ENCODE measurements at regions not wholly inside any gene's neighbourhood (a gene's known extent, or its start where the extent isn't known, plus 50 kb on each side); places are given as distances from the start of the nearest gene placed in this dataset.
"Not testable (repeated sequence)": the region's sequence is repeated elsewhere in the genome, so short reads cannot be mapped to it uniquely, and the experiment has no call there.

- H3K9me3 Mint-ChIP-seq; H3K27me3 Mint-ChIP-seq; H3K36me3 Mint-ChIP-seq (ENCODE audit: low read depth); H3K4me1 Mint-ChIP-seq (ENCODE audit: low read depth); H3K27ac Mint-ChIP-seq; DNase-seq; H3K4me3 Mint-ChIP-seq: not testable (repeated sequence)
These were observed 227.0 kb downstream of the SHCBP1 start for GRCh38 chr16:46394149-46394548.

- H3K4me3 Mint-ChIP-seq; H3K36me3 Mint-ChIP-seq (ENCODE audit: low read depth); DNase-seq; H3K9me3 Mint-ChIP-seq; H3K27ac Mint-ChIP-seq; H3K4me1 Mint-ChIP-seq (ENCODE audit: low read depth); H3K27me3 Mint-ChIP-seq: not testable (repeated sequence)
These were observed 228.1 kb downstream of the SHCBP1 start for GRCh38 chr16:46392930-46393722.

GRCh38 chr16:46390660-46391462 is 230.3 kb downstream of the SHCBP1 start:
- Mint-ChIP-seq H3K36me3 (ENCODE audit: low read depth) (peaks cover 12% of the 10 kb centered on the region), H3K9me3 (peaks cover 13% of the 10 kb centered on the region)
- H3K4me3 Mint-ChIP-seq, result not testable (repeated sequence)

GRCh38 chr16:46389561-46390041 is 231.6 kb downstream of the SHCBP1 start:
- not testable (repeated sequence) for H3K9me3 Mint-ChIP-seq; H3K27me3 Mint-ChIP-seq; H3K36me3 Mint-ChIP-seq (ENCODE audit: low read depth); DNase-seq; H3K27ac Mint-ChIP-seq; H3K4me1 Mint-ChIP-seq (ENCODE audit: low read depth); H3K4me3 Mint-ChIP-seq

More at GRCh38 chr16:46390660-46391462, 230.3 kb downstream of the SHCBP1 start:
- DNase-seq; H3K27ac Mint-ChIP-seq; H3K27me3 Mint-ChIP-seq; H3K4me1 Mint-ChIP-seq (ENCODE audit: low read depth): not testable (repeated sequence)

- not testable (repeated sequence) for H3K27ac Mint-ChIP-seq; DNase-seq; H3K4me3 Mint-ChIP-seq; H3K9me3 Mint-ChIP-seq; H3K27me3 Mint-ChIP-seq; H3K36me3 Mint-ChIP-seq (ENCODE audit: low read depth); H3K4me1 Mint-ChIP-seq (ENCODE audit: low read depth)
These were observed 232.2 kb downstream of the SHCBP1 start for GRCh38 chr16:46388939-46389491.

GRCh38 chr16:46388354-46388753 is 232.8 kb downstream of the SHCBP1 start:
- not testable (repeated sequence) for H3K36me3 Mint-ChIP-seq (ENCODE audit: low read depth); DNase-seq; H3K4me1 Mint-ChIP-seq (ENCODE audit: low read depth); H3K27ac Mint-ChIP-seq; H3K4me3 Mint-ChIP-seq; H3K9me3 Mint-ChIP-seq; H3K27me3 Mint-ChIP-seq

GRCh38 chr16:46387720-46388119 is 233.5 kb downstream of the SHCBP1 start:
- DNase-seq; H3K27me3 Mint-ChIP-seq; H3K4me1 Mint-ChIP-seq (ENCODE audit: low read depth); H3K27ac Mint-ChIP-seq; H3K4me3 Mint-ChIP-seq: not testable (repeated sequence)
- Mint-ChIP-seq H3K36me3 (ENCODE audit: low read depth) (peaks cover 10% of the 10 kb centered on the region), H3K9me3 (peaks cover 11% of the 10 kb centered on the region)

GRCh38 chr16:46386805-46387620 is 234.2 kb downstream of the SHCBP1 start:
- H3K9me3 Mint-ChIP-seq, result peaks cover 13% of the 10 kb centered on the region
- not testable (repeated sequence) for H3K27me3 Mint-ChIP-seq; DNase-seq; H3K27ac Mint-ChIP-seq; H3K4me3 Mint-ChIP-seq; H3K4me1 Mint-ChIP-seq (ENCODE audit: low read depth)
- H3K36me3 Mint-ChIP-seq (ENCODE audit: low read depth), result peaks cover 11% of the 10 kb centered on the region

- not testable (repeated sequence) for H3K4me3 Mint-ChIP-seq; H3K27ac Mint-ChIP-seq; H3K4me1 Mint-ChIP-seq (ENCODE audit: low read depth); H3K27me3 Mint-ChIP-seq; DNase-seq
- H3K36me3 Mint-ChIP-seq (ENCODE audit: low read depth), result peaks cover 11% of the 10 kb centered on the region
- peaks cover 14% of the 10 kb centered on the region for H3K9me3 Mint-ChIP-seq
These were observed 234.9 kb downstream of the SHCBP1 start for GRCh38 chr16:46386110-46386771.

GRCh38 chr16:46384285-46385061 is 236.7 kb downstream of the SHCBP1 start:
- not testable (repeated sequence) for H3K27me3 Mint-ChIP-seq; H3K27ac Mint-ChIP-seq; DNase-seq; H3K36me3 Mint-ChIP-seq (ENCODE audit: low read depth); H3K4me1 Mint-ChIP-seq (ENCODE audit: low read depth); H3K4me3 Mint-ChIP-seq
- peaks cover 12% of the 10 kb centered on the region for H3K9me3 Mint-ChIP-seq

GRCh38 chr16:46383581-46383980 is 237.6 kb downstream of the SHCBP1 start:
- H3K27me3 Mint-ChIP-seq; DNase-seq; H3K4me1 Mint-ChIP-seq (ENCODE audit: low read depth); H3K27ac Mint-ChIP-seq; H3K36me3 Mint-ChIP-seq (ENCODE audit: low read depth); H3K4me3 Mint-ChIP-seq: not testable (repeated sequence)
- peaks cover 12% of the 10 kb centered on the region for H3K9me3 Mint-ChIP-seq

GRCh38 chr16:46382791-46383541 is 238.2 kb downstream of the SHCBP1 start:
- H3K27ac Mint-ChIP-seq; H3K4me1 Mint-ChIP-seq (ENCODE audit: low read depth); H3K27me3 Mint-ChIP-seq; DNase-seq; H3K36me3 Mint-ChIP-seq (ENCODE audit: low read depth); H3K4me3 Mint-ChIP-seq: not testable (repeated sequence)
- H3K9me3 Mint-ChIP-seq, result peaks cover 12% of the 10 kb centered on the region

GRCh38 chr16:46382079-46382478 is 239.1 kb downstream of the SHCBP1 start:
- H3K27ac Mint-ChIP-seq; H3K9me3 Mint-ChIP-seq; DNase-seq; H3K36me3 Mint-ChIP-seq (ENCODE audit: low read depth); H3K27me3 Mint-ChIP-seq; H3K4me3 Mint-ChIP-seq; H3K4me1 Mint-ChIP-seq (ENCODE audit: low read depth): not testable (repeated sequence)
